H9 (cell line): ENCODE measurements at regions not wholly inside any gene's neighbourhood (a gene's known extent, or its start where the extent isn't known, plus 50 kb on each side); places are given as distances from the start of the nearest gene placed in this dataset.
A peak's percentile ranks its signal among the peaks of the same experiment; 100 is the strongest.

Source experiments
- DNase-seq: peaks from one replicate; pipeline ENCODE4 v3.0.0-alpha.2; 2017
- H2AFZ ChIP-seq: one replicate; pipeline ENCODE4 v1.6.1; 2013; ENCODE audit warnings: mild to moderate bottlenecking, low read length, control low read depth, moderate library complexity
- H2AK5ac ChIP-seq: 2 replicates; pipeline ENCODE4 v1.6.1; 2013; ENCODE audit warnings: low read length, control low read depth, mixed read lengths; ENCODE audit not compliant: insufficient read length
- H2BK120ac ChIP-seq: one replicate; pipeline ENCODE4 v1.6.1; 2013; ENCODE audit warnings: low read depth, mild to moderate bottlenecking, low read length, control low read depth, inconsistent platforms; ENCODE audit not compliant: poor library complexity, severe bottlenecking
- H2BK12ac ChIP-seq: 2 replicates; pipeline ENCODE4 v1.6.1; 2013; ENCODE audit warnings: low read length, control low read depth, mixed read lengths, low read depth; ENCODE audit not compliant: insufficient read length
- H2BK15ac ChIP-seq: 2 replicates; pipeline ENCODE4 v1.6.1; 2013; ENCODE audit warnings: low read depth, low read length, control low read depth
- H2BK20ac ChIP-seq: one replicate; pipeline ENCODE4 v1.6.1; 2013; ENCODE audit warnings: low read depth, mild to moderate bottlenecking, low read length, control low read depth, inconsistent platforms; ENCODE audit not compliant: poor library complexity, severe bottlenecking
- H2BK5ac ChIP-seq: 2 replicates; pipeline ENCODE4 v1.6.1; 2013; ENCODE audit warnings: low read length, control low read depth, mixed read lengths; ENCODE audit not compliant: insufficient read length
- H3K14ac ChIP-seq: 2 replicates; pipeline ENCODE4 v1.6.1; 2013; ENCODE audit warnings: low read length, control low read depth; ENCODE audit not compliant: insufficient read depth
- H3K18ac ChIP-seq: 2 replicates; pipeline ENCODE4 v1.6.1; 2013; ENCODE audit warnings: low read depth, mild to moderate bottlenecking, mixed read lengths, low read length, control low read depth; ENCODE audit not compliant: insufficient read length
- H3K23ac ChIP-seq: 2 replicates; pipeline ENCODE4 v1.6.1; 2013; ENCODE audit warnings: low read length, control low read depth, mixed read lengths, low read depth; ENCODE audit not compliant: insufficient read length
- H3K23me2 ChIP-seq: 2 replicates; pipeline ENCODE4 v1.6.1; 2013; ENCODE audit warnings: low read depth, mild to moderate bottlenecking, mixed read lengths, low read length, control low read depth; ENCODE audit not compliant: insufficient read length, poor library complexity, severe bottlenecking
- H3K27ac ChIP-seq: 2 replicates; pipeline ENCODE4 v1.5.1; 2013; ENCODE audit warnings: low read length, control low read depth, mixed read lengths, low read depth; ENCODE audit not compliant: insufficient read length
- H3K27me3 ChIP-seq: 2 replicates; pipeline ENCODE4 v1.6.1; 2013; ENCODE audit warnings: low read length, control low read depth, inconsistent platforms; ENCODE audit not compliant: insufficient read depth
- H3K4ac ChIP-seq: 2 replicates; pipeline ENCODE4 v1.6.1; 2013; ENCODE audit warnings: low read depth, mild to moderate bottlenecking, control low read depth, inconsistent platforms, low read length, moderate library complexity
- H3K4me1 ChIP-seq: 2 replicates; pipeline ENCODE4 v1.6.1; 2013; ENCODE audit warnings: low read length, control low read depth, inconsistent platforms; ENCODE audit not compliant: insufficient read depth
- H3K4me2 ChIP-seq: 2 replicates; pipeline ENCODE4 v1.6.1; 2013; ENCODE audit warnings: low read length, control low read depth, mixed read lengths; ENCODE audit not compliant: insufficient read length, insufficient read depth
- H3K56ac ChIP-seq: 2 replicates; pipeline ENCODE4 v1.6.1; 2013; ENCODE audit warnings: low read depth, mild to moderate bottlenecking, mixed read lengths, low read length, control low read depth; ENCODE audit not compliant: insufficient read length
- H3K79me1 ChIP-seq: 2 replicates; pipeline ENCODE4 v1.6.1; 2013; ENCODE audit warnings: low read depth, mild to moderate bottlenecking, moderate library complexity, low read length, control low read depth, inconsistent platforms; ENCODE audit not compliant: insufficient read depth, poor library complexity, severe bottlenecking
- H3K79me2 ChIP-seq: 2 replicates; pipeline ENCODE4 v1.6.1; 2013; ENCODE audit warnings: low read length, control low read depth, inconsistent platforms; ENCODE audit not compliant: insufficient read depth
- H3K9ac ChIP-seq: 2 replicates; pipeline ENCODE4 v1.6.1; 2013; ENCODE audit warnings: low read length, control low read depth, mixed read lengths; ENCODE audit not compliant: insufficient read length; ENCODE audit errors: extremely low read depth
- H3K9me3 ChIP-seq: one replicate; pipeline ENCODE4 v1.6.1; 2013; ENCODE audit warnings: low read depth, low read length, inconsistent platforms; ENCODE audit not compliant: control insufficient read depth
- H3T11ph ChIP-seq: one replicate; pipeline ENCODE4 v1.6.1; 2013; ENCODE audit warnings: mild to moderate bottlenecking, low read length, control low read depth, inconsistent platforms
- H4K20me1 ChIP-seq: one replicate; pipeline ENCODE4 v1.6.1; 2013; ENCODE audit not compliant: control insufficient read depth, insufficient read length, insufficient read depth
- H4K5ac ChIP-seq: 2 replicates; pipeline ENCODE4 v1.6.1; 2013; ENCODE audit warnings: low read depth, mild to moderate bottlenecking, mixed read lengths, low read length, control low read depth; ENCODE audit not compliant: insufficient read length
- H4K8ac ChIP-seq: replicated peaks from 2 replicates; pipeline ENCODE4 v1.6.1; 2013; ENCODE audit warnings: low read length, control low read depth, mixed read lengths, low read depth; ENCODE audit not compliant: insufficient read length
- H4K91ac ChIP-seq: 2 replicates; pipeline ENCODE4 v1.6.1; 2013; ENCODE audit warnings: low read depth, mild to moderate bottlenecking, moderate library complexity, mixed read lengths, low read length, control low read depth; ENCODE audit not compliant: insufficient read length
- H3K27ac Mint-ChIP-seq, 3 experiments: 2 replicates in 2 of 3; 3 replicates in 1 of 3; pipeline ENCODE4 v1.8.0; 2020 to 2021; ENCODE audit warnings: mixed read lengths in 3 of 3, mild to moderate bottlenecking in 1 of 3, moderate library complexity in 1 of 3
- H3K27me3 Mint-ChIP-seq: 2 replicates; pipeline ENCODE4 v1.8.0; 2021; ENCODE audit warnings: low read depth, mild to moderate bottlenecking, moderate library complexity, mixed read lengths
- H3K36me3 Mint-ChIP-seq, 3 experiments: 2 replicates in 2 of 3; 3 replicates in 1 of 3; pipeline ENCODE4 v1.8.0; 2020 to 2021; ENCODE audit warnings: low read depth in 3 of 3, mixed read lengths in 3 of 3; ENCODE audit not compliant: insufficient read depth in 1 of 3
- H3K4me1 Mint-ChIP-seq, 2 experiments: 2 replicates each; pipeline ENCODE4 v1.8.0; 2020; ENCODE audit warnings: mixed read lengths in 2 of 2
- H3K4me3 Mint-ChIP-seq, 2 experiments: 2 replicates in 1 of 2; 3 replicates in 1 of 2; pipeline ENCODE4 v1.8.0; 2020 to 2021; ENCODE audit warnings: mild to moderate bottlenecking in 2 of 2, mixed read lengths in 2 of 2, moderate library complexity in 1 of 2
- H3K9me3 Mint-ChIP-seq, 2 experiments: 2 replicates in 1 of 2; 3 replicates in 1 of 2; pipeline ENCODE4 v1.8.0; 2020; ENCODE audit warnings: mild to moderate bottlenecking in 2 of 2, mixed read lengths in 2 of 2, moderate library complexity in 1 of 2
- WGBS: extraction: QIAGEN DNeasy Blood & Tissue Kit; methylation state at CpG from one replicate; pipeline ENCODE4 v1.1.7; 2013; ENCODE audit warnings: missing lambda C conversion rate, low lambda C conversion rate, mixed read lengths; ENCODE audit not compliant: insufficient read length; ENCODE audit errors: extremely low coverage; 5-methylcytosine and 5-hydroxymethylcytosine counted together
- TF ChIP-seq, protein P1 (sequence below): fragments of 200-600 bp; sonication (generic); conservative IDR thresholded peaks from 3 replicates; pipeline ENCODE4 v1.8.0; 2021; ENCODE audit warnings: antibody characterized with exemption, mild to moderate bottlenecking

DNA sequence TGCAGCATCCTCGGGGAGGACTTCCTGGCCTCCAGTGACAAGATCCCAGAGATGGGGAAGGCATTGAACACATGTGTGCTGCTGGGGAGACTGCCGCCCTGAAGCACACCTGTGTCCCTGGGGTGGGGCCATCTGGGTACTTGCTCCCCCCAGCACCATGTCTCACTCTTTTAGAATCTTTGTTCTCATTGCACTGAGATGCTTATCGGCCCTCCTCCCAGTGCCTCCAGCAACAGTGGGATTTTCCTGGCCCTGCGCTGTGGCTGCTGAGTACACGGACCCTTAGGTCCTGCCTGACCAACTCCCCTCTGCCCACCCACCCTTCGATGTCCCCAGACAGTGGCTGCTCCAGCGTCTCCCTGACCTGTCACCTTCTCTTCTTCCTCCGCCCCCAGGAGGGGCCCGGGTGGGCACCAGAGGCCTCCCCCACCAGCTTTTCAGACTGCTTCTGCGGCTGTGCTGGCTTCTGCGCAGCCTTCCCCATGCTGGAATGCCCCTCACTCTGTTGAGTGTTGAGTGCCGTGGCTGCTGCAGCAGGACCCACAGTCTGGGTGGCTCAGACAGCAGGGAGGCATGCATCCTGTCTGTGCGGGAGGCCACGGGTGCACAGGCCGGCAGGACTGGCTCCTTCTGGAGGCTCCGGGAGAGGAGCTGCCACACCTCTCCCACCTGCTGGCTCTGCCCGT, 145.9 kb upstream of the IRX2 start:
- Histone ChIP-seq H3K4ac (no peak overlapping the region), H2BK20ac (no peak overlapping the region), H2BK12ac (no peak overlapping the region), H3T11ph (no peak overlapping the region), H4K91ac (no peak overlapping the region), H3K9ac (no peak overlapping the region), H4K8ac (no peak overlapping the region), H3K79me2 (no peaks in the 10 kb centered on the region), H3K18ac (no peak overlapping the region), H2BK5ac (no peak overlapping the region), H2AK5ac (no peak overlapping the region), H2BK15ac (no peak overlapping the region), H3K4me1 (no peaks in the 10 kb centered on the region), H3K56ac (no peak overlapping the region), H4K20me1 (no peaks in the 10 kb centered on the region), H3K9me3 (no peaks in the 10 kb centered on the region), H2AFZ (no peak overlapping the region), H2BK120ac (no peak overlapping the region), H4K5ac (no peak overlapping the region), H3K79me1 (no peaks in the 10 kb centered on the region), H3K23me2 (no peaks in the 10 kb centered on the region), H3K27ac (no peak overlapping the region), H3K4me2 (no peak overlapping the region), H3K23ac (no peak overlapping the region), H3K27me3 (no peaks in the 10 kb centered on the region), H3K14ac (no peak overlapping the region)
- Mint-ChIP-seq H3K4me3 (no peak overlapping the region), H3K27ac (no peak overlapping the region; a peak in 1 of 7 replicates), H3K9me3 (no peaks in the 10 kb centered on the region), H3K4me1 (peaks cover 12 to 13% of the 10 kb centered on the region in 2 experiments), H3K27me3 (peaks cover 3% of the 10 kb centered on the region), H3K36me3 (no peaks in the 10 kb centered on the region)
- peak; percentile 25 for DNase-seq
- WGBS, result no CpG with 5 or more reads among the region's 17 CpGs
- TF ChIP-seq, protein P1, sequence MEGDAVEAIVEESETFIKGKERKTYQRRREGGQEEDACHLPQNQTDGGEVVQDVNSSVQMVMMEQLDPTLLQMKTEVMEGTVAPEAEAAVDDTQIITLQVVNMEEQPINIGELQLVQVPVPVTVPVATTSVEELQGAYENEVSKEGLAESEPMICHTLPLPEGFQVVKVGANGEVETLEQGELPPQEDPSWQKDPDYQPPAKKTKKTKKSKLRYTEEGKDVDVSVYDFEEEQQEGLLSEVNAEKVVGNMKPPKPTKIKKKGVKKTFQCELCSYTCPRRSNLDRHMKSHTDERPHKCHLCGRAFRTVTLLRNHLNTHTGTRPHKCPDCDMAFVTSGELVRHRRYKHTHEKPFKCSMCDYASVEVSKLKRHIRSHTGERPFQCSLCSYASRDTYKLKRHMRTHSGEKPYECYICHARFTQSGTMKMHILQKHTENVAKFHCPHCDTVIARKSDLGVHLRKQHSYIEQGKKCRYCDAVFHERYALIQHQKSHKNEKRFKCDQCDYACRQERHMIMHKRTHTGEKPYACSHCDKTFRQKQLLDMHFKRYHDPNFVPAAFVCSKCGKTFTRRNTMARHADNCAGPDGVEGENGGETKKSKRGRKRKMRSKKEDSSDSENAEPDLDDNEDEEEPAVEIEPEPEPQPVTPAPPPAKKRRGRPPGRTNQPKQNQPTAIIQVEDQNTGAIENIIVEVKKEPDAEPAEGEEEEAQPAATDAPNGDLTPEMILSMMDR, result no peak
